DMS53 treated with DMSO at 0.1 percent for 48 hours (cell line): ENCODE measurements at regions not wholly inside any gene's neighbourhood (a gene's known extent, or its start where the extent isn't known, plus 50 kb on each side); places are given as distances from the start of the nearest gene placed in this dataset.

Experiments
- DNase-seq: peaks from one replicate; lab custom pipeline; 2025; ENCODE audit not compliant: unreplicated experiment; lab: John Stamatoyannopoulos, UW

DNA sequence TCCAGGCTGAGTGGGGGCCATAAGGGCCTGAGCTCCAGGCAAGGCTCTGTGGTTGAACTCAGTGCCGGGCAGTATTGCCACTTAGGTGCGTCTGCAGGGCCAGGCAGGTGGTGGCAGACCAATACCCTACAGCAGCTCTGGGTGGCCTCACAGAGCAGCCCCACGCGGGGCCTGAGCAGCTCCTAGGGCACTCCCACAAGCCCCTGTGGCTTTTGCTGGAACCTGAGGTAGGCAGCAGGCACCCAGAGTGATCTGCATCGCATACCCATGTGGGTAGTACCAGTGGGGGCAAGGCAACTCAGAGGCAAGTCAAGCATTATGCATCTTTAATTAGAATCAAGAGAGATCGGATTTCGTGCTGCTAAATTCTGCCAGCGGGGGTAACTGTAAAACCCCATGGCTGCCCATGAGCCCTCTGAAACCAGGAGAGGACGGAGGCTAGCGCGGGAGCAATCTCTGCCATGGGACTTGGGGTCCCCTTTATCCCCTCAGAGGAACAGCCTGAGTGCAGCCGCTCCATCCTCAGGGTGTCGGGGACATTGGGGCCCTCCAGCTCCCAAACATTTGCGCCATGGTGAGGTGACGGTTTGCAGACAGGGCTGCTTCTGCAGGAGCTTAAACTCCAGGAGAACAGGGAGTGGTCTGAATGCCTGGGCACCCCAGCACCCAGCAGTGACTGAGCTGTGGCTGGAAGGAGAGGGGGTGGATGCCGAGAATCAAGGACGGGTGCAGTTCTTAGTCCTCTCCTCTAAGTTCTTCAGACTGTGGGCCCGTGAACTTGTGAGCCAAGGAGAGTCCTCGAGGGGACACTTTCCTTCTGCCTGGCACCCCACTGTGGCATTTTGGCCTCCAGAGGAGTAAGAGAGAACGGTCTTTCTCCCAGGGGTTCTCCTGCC is 62.4 kb upstream of the PCSK6 start:
- no peak for DNase-seq

DNA sequence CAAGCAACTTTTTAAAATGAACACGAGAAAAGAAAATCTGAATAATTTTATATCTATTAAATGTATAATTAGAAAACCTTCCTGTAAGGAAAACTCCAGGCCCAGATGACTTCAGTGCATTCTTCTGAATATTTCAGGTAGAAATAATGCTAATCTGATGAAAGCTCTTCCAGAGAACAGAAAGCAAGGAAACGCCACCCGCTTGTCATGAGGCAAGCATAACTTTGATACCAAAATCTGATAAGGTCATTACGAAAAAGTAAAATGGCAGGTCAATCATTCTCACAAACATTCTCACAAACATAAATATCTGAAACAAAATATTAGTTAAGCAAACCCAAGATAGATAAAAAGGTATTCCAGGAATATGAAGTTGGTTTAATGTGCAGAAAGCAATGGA is 60.6 kb upstream of the PCSK6 start:
- no peak for DNase-seq

DNA sequence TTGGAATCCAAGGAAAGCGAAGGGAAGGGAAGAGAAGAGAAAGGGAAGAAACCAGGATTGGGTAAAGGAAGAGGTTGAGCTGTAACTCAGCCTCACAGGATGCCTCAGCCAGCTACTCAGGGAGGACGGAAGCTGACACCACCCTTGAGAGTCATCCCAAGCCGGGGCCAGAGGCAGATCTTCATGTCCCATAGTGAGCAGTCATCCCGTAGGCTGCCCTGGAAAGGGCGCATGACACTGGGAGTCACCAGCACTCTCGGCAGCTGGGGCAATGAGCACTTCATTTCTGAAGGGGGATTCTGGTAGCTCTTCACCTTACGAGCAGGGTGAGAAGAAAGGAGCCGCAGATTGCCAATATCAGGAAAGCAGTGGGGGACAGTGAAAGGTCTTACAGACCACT is 60.1 kb upstream of the PCSK6 start:
- no peak for DNase-seq

DNA sequence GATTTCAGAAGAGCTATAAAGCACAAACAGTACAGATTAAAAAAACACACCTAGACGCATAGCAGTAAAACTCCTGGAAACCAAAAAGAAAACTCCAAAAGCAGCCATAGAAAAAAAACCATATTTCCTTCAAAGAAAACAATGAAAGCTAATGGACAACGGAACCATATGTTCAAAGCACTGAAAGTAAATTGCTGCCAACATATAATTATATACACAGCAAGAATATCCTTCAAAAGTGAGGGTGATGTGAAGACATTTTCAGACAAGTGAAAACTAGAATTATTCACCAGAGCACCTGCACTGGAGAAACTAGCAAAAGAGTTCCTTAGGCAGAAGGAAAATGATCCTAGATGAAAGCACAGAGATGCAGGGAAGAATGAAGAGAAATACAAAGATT is 58.2 kb upstream of the PCSK6 start:
- DNase-seq = no peak

DNA sequence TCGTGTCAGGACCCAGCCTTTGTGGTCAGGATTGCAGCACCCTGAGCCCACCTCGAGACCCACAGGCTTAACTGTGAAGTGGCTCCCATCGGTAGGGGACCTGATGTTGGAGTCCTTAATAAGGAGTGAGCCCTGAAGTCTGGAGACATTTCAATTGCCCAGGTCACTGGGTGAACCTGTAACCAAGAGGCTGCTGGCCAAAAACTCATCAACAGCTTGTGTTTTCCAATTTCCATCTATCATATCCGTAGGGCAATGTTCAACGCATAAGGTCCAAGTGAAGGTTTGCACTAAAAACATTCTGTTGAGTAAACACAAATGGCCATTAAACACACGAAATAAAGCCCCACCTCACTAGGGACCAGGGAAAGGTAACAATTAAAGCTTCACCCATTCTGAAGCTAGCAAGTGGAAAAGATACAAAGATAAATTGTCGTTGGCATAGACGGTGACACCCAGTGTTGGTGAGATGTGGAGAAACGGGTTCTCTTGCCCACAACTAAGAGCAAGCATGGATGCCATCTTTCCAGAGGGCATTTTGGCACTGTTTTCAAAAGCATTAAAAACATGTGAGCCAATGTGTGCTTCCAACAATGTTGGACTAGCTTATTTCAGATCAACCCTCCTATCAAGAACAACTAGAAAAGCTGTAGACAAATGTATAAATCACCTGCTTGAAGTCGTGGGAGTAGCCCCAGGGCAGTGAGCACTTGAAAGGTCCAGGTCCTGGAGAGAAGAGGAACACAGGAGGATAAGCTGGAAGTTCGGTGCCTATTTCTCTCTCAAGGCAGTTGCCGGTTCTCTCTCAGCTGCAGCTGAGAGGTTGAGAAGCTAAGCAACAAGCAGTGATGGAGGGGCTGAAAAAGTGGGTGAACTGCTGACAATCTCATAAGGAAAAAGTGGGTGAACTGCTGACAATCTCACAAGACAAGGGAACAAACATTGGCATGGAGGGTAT is 56.3 kb upstream of the PCSK6 start:
- DNase-seq = no peak

DNA sequence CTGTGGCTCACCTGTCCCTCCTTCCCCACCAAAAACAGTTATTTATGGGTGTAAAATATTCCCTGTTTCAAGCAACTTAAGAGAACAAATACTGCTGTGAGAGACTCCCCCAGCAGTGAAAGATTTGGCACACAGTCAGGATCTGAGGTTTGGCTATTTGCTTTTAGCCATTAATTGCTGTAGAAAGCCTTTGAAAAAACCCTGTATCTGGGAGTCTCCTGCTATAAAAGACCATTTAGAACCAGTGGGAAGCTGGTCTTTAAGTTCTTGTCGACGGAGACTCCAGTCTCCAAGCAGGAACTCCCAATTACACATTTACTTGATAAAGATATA is 55.1 kb upstream of the PCSK6 start:
- DNase-seq = no peak

DNA sequence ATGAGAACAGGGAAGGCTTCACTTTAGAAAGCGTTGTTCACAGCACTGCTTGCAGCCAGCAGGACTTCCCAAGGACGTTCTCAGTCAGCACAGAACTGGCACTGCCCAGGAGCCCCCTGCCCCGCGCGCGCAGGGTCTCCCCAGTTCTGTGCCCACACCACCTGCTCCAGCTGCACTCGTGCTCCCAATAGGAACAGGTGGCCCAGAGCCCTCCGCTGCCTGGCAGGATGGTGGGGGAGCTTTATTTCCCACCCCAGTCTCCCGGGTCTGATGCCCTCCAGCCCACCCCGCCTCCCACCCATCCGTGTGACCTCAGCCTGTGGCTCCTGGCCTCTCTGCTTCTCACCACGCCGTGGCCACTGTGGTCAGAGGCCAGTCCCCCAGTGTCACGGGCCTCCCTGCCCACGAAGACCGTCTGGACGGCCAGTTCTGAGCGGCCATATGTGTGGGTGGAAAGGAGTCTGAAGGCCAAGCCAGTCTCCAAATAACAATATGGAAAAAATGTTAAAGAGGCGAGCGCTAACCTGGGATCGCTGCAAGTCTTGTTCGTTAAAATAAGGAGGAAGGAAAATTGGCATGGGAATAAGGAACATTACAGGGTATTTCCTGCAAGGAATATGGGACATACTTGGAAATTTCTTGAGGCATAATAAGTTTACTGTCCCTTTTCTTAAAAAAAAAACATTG is 54.6 kb upstream of the PCSK6 start:
- DNase-seq = no peak

DNA sequence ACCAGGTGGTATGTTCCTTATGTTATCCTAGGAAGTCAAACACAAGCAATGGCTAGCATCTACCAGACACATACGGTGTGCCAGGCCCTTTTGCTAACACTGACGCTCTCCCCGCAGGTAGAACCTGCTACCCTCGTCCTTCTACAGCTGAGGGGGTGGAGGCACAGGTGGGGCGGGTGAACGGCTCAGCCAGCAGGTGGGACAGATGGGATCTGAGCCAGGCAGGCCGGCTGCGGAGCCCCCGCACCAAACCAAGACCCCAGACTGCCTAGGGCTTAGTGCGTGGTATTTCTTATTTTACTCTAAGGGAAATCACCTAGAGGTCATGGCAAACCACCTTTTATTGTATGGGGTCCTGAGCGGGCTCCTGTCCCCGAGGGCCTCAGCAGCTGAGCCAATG is 53.9 kb upstream of the PCSK6 start:
- DNase-seq = no peak

DNA sequence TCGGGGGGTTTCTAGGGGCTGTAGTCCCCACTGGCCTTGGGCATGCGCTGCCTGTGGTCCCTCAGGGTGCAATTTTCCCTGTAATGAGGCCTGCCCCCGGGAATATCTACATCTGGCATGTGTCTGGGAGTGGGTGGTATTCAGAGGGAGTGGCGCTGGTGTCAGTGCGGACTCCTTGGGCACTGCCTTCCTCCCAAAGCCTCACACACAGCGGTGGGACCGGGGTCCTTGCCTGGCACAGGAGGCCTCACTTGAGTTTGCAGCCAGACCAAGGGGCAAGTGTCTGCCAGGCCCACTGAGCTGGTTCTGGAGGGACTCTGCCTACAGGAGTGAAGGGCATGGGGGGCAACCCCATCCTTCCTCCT is 53.5 kb upstream of the PCSK6 start:
- no peak for DNase-seq

DNA sequence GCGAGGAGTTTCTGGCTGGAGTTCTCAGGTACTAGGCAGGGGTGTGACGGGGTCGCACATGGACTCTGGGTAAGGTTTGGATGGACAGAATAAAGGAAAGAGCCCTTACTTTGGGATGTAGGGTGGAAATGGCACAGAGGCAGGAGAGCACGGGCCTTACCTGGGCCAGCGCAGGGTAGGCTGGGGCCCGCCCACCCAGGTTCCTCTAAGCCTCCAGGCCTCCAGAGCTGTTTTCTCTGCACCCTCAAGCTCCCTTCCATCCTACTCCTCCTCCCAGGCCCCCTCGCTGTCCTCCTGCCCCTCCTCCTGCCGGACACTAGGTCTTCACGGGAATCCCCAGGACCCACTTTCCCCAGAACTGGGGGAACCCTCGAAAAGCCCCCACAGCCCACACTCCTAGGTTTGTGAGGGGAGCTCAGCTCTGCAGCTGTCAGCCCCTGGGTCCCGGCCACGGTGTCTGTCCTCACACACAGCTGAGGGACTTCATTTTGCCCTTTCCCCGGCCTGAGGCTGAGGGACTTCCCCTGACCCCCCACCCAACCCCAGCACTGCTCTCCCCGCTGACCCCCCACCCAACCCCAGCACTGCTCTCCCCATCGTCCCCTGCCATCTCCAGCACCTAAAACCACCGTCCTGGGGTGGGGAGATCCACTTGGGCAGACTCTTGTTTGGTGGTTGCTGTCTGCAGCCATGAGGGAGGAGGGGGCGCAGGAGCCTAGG is 53.0 kb upstream of the PCSK6 start:
- DNase-seq = no peak

DNA sequence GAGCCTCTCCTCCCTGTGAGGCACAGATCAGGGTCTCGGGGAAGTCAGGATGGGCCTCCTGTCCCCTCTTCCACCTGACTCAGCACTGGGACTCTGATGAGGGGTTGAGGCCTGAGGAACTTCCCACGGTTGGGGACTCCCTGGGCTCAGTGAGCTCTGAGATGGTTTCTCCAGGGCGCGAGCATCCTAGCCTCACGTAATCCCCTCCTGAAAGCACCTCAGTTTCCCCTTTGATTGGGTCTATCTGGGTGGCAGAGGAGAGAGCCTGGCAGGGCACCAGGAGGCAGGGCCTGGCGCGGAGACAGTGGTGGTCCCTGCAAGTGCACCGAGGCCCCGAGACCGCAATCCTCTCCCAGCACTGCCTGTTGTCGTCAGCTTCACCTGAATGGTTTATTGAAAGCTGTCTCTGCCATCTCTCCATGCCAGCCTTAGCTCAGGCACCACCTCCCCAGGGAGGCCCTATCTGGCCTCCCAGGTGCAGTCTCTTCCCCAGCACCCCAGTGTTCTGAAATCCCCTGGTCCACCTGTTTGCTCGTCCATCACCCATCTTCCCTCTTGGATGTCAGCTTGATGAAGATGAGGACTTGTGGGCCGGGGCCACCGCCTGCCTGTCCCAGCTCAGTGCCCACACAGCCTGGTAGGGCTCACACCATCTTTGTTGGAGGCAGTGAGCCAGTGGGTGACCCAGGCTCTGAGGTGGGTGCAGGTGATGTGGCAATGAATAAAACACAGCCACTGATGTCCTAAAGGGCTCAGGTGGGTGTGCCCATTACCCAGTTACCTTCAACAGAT is 52.2 kb upstream of the PCSK6 start:
- DNase-seq = no peak

DNA sequence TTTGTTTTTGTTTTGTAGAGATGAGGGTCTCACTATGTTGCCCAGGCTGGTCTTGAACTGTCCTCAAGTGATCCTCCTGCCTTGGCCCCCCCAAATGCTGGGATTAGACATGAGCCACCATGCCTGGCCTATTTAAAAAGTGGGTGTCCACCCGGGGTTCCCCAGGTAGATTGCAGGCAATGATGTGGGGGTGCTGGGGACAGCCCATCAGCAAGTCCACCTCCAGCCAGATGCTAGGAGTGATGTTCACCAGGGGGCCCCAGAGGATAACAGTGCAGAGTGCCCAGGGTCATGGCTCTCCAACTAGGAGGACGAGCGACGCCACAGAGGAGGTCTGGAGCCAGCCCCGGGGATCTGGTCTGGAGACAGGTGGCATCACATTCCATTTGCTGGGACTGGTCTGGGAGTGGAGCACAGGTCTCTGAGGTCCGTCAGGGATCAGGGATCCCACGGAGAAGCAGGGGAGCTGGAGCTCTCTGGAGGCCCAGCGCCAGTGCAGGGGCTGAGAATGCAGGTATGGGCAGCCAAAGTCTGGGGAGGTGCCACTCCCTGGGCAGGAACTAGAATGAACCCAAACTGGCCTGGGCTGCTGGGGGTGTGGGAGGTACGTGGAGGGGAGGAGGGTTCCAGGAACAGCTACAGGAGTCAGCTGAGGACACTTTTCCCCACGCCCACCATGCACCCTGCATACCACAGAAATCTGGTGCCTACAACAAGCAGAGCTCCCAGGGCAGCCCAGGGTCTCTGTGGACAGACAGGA is 51.2 kb upstream of the PCSK6 start:
- DNase-seq = no peak

DNA sequence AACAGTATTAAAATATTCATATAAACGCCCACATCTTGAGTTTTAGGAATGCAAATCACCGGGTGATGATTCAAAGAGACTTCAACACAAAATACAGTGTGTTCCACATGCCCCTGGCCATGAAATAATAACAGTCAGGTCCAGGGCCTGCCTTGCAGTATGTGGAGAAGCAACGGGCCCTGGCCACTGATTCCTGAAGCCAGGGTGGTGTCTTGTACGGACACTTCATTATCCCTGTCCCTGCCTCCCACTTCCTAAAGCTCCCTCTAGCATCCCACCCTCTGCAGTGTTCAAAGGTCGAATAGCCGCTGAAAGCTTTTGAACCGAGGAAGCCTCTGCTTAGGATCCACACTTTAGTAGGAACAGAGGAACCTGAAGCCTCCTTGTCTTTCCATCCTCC is 50.4 kb upstream of the PCSK6 start:
- DNase-seq = no peak

DNA sequence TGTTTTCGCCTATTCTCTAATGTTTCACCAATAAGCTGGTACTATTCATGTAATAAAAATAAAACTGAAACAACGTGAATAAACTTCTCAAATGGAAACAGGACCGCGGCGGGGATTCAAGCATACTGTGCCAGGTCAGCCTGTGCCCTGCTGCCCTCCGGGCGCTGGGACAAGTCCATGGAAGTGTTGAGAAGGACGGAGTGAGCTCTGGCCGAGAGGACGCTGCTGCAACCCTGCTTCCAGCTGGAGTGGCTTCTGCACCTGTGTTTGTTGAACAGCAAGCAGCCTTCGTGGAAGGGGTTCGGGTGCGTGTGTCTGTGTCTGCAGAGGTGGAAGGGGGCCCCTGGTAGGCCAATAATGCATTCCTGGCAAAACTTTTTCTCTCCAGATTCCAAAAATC is 50.0 kb upstream of the PCSK6 start:
- DNase-seq = no peak
